D341Med (cell line): ENCODE measurements at regions not wholly inside any gene's neighbourhood (a gene's known extent, or its start where the extent isn't known, plus 50 kb on each side); places are given as distances from the start of the nearest gene placed in this dataset.

Experiments used
- DNase-seq: peaks from one replicate; pipeline ENCODE4 v3.0.0; 2012; ENCODE audit warnings: low spot score

GRCh38 chr4:110675426-110675825 is 52.5 kb upstream of the PITX2 start:
- no peak for DNase-seq

DNA sequence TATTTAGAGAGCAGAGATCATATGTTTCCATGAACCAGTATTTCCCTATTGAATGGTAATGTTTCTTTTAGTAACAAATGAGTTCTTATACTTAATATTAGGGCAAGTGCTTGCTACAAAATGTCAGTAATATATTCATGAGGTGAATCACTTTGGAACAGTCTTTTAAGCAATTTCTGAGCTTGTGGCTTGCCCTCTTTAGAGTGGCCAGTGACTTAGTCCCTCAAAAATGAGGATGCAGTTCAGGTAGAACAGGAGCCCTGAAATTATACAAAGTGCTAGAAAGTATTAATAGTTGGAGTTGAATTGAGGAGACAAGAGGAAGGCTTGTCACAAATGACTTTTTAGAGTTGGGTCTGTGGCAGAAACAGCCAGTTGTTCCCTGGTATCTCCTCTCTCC is 53.4 kb upstream of the PITX2 start:
- no peak for DNase-seq

GRCh38 chr4:110678517-110679227 is 55.8 kb upstream of the PITX2 start:
- no peak for DNase-seq

DNA sequence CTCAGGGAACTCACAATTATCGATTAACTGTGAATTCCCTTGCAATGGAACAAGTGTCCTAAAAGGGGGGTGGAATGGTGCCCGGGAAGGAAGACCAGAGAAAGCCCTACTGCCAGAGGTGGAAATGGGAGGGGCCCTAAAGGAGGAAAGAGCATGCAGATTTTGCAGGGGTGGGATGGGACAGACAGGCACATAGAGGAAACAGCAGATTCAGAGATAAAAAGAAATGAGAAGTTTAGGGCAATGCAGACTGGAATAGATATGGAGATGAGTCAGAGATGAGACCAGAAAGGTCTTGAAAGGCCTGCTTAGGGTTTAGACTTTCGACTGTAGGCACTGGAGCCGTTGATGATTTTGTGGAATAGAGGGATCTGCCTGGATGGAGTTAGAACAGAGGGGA is 57.4 kb upstream of the PITX2 start:
- DNase-seq: no peak

GRCh38 chr4:110681381-110681780 is 58.5 kb upstream of the PITX2 start:
- no peak for DNase-seq

- DNase-seq: no peak
Measured at GRCh38 chr4:110682311-110682710, 59.4 kb upstream of the PITX2 start.

DNA sequence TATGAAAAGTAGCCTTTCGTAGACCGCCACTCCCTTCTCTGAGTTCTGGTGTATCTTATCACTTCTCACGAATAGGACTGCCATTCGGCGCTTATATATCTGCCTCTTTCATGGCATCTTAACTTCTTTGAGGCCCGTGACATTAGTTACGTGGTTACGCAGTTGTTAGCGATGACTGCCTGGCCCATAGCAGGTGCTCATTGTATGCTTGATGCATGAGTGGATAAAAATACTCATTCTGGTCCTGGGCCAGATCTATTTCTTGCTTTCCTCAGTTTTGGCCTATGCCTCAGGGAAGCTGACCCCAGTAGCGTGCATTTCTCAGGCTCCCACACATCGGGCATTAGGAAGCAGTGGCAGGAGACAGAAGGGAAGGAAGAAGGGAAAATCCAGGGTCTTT is 60.7 kb upstream of the PITX2 start:
- DNase-seq: no peak

- no peak for DNase-seq
Measured at GRCh38 chr4:110702326-110702725, 79.4 kb upstream of the PITX2 start.

DNA sequence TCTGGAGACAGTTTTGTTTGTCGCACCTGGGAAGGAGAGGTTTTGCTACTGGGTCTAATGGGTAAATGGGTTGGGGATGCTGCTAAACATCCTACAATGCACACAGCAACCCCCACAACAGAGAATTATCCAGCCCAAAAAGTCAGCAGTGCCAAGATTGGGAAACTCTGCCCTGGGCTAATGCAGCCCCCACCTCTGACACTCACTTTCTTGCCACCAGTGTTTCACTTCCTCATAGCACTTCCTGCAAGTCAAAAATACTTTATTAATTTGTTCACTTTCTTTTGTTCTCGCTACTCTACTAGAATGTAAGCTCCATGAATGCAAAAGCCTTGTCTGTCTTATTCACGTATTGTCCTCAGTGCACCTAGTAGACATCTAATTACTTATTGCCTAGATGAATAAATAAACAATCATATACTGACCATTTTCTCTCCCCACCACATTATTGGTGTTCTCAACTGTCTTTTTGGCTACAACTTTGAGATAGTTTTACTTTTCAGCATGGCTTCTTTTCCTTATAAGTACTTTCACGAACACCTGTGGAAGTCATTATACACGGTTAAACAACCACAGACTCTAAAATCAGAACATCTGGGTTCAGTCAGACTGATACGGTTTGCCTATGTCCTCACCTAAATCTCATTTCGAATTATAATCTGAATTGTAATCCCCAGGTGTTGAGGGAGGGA is 82.0 kb upstream of the PITX2 start:
- no peak for DNase-seq

DNA sequence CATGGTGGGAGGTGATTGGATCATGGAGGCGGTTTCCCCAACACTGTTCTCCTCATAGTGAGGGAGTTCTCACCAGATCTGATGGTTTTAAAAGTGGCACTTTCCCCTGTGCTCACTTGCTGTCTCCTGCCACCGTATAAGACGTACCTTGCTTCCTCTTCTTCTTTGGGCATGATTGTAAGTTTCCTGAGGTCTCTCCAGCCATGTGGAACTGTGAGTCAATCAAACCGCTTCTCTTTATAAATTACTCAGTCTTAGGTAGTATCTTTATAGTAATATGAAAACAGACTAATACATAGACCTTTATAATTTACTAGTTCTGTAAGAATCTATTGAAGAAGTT is 82.5 kb upstream of the PITX2 start:
- no peak for DNase-seq

- DNase-seq: no peak
Measured at GRCh38 chr4:110710070-110710469, 87.2 kb upstream of the PITX2 start.

DNA sequence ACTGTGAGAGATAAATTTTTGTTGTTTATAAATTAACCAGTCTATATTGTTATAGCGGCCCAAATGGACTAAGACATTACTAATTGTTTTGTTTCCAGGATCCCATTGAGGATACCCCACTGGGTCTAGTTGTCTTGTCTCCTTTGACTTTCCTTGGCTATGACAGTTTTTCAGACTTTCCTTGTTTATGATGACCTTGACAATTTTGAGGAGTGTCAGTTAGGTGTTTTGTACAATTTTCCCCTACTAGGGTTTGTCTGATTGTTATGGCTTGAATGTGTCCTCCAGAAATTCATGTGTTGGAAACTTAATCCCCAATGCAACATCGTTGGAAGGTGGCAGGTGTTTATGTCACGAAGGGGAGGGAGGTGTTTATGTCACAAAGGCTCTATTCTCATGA is 89.6 kb upstream of the PITX2 start:
- no peak for DNase-seq

DNA sequence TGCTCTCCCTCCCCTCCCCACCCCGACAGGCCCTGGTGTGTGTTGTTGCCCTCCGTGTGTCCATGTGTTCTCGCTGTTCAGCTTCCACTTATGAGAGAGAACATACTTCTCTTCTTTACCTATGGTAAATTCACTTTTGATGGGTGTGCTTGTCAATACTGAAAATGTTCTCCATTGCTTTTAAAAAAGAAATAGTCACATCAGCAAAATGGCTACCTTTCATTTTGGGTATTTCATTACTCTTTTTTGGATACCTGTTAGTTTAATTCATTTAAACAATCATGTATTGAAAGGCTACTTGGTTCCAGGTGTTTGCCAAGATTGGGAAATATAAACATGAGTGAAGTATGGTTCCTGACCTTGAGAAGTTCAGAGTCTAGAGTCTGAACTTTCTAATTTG is 107.4 kb upstream of the PITX2 start:
- no peak for DNase-seq

- no peak for DNase-seq
Measured at GRCh38 chr4:110733901-110734300, 111.0 kb upstream of the PITX2 start.

- peak; percentile 24 for DNase-seq
Measured at GRCh38 chr4:110735686-110736085, 112.8 kb upstream of the PITX2 start.

DNA sequence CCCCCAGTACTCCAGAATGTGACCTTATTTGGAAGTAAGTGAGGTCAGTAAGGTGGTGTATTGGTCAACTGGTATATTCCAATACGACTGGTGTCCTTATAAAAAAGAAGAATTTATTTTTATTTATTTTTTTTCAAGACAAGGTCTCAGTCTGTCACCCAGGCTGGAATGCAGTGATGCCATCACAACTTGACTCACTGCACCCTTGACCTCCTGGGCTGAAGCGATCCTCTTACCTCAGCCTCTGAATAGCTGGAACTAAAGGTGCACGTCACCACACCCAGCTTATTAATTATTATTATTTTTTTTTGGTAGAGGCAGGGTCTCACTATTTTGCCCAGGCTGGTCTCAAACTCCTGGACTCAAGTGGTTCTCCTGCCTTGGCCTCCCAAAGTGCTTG is 115.1 kb upstream of the PITX2 start:
- DNase-seq: no peak

- DNase-seq: no peak
Measured at GRCh38 chr4:110742143-110742542, 119.3 kb upstream of the PITX2 start.

DNA sequence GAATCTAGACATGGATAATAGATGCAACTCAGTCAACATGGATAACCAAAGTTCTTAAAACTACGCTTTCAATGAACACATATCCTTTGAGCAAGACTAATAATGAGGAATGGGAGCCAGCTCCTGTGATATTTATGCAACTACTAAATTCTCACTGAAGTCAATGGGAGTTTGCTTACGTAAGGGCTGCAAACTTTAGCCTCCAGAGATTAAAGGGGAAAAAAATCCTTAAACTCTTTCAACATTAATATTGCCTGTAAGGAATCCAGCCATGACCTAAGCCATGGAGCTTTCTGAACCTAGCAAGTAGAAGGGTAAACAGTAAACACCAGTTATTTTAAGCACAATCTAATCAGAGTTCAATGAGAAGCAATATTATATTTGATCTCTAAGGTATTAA is 125.2 kb upstream of the PITX2 start:
- no peak for DNase-seq

DNA sequence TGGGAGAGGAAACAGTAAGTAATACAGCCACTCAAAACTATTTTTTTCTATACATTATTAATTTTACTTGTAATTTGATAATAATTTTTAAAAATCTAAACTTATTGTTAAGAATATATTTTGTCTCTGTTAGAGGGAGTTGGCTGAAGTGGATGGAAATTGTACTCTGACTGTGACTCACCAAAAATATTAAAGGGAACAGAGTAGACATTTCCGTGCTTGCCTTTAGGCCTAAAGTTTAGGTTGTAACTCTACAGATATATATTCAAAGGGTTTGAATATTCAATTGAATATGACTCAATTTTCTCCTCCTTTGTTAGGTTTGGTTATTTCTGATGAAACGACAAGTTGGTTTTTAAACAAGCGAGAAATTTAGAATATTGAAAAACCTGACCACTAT is 128.3 kb upstream of the PITX2 start:
- DNase-seq: no peak

- DNase-seq: no peak
Measured at GRCh38 chr4:110751986-110752385, 129.1 kb upstream of the PITX2 start.

GRCh38 chr4:110753466-110753865 is 130.6 kb upstream of the PITX2 start:
- no peak for DNase-seq

- no peak for DNase-seq
Measured at GRCh38 chr4:110754716-110755115, 131.8 kb upstream of the PITX2 start.

- DNase-seq: no peak
Measured at GRCh38 chr4:110769578-110769977, 146.7 kb upstream of the PITX2 start.

DNA sequence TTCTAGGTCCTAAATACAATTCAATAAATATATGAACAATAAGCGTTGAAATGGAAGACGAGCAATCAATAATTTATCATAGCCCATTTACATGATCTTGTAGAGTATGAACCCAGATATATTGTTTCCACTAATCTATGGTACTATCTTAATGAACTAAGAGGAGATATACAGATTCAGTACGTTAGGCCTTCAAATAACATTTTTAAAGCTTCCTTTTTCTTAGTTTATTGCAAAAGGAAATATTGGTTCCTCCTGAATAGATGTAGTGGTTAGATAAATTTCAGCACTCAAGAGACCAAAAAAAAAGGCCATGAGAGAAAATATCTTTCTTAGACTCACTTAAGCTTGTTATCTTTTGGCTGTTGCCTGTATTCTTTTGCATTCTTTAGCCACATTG is 147.5 kb upstream of the PITX2 start:
- no peak for DNase-seq
